Stomach (tissue), 4 donors: ENCODE measurements at regions not wholly inside any gene's neighbourhood (a gene's known extent, or its start where the extent isn't known, plus 50 kb on each side); places are given as distances from the start of the nearest gene placed in this dataset.
A peak's percentile ranks its signal among the peaks of the same experiment; 100 is the strongest.

Experiments
- CTCF ChIP-seq, 7 experiments: fragments of 450-650 bp in 4 of 7; fragments of 200-600 bp in 3 of 7; sonication (generic) in 3 of 7; IDR thresholded peaks; one replicate each; pipeline ENCODE4 v1.5.1; 2016 to 2019; ENCODE audit warnings: antibody characterized with exemption in 7 of 7, control low read depth in 2 of 7, mild to moderate bottlenecking in 1 of 7
- POLR2A ChIP-seq, 4 donors: fragments of 450-650 bp; IDR thresholded peaks; one replicate each; pipeline ENCODE4 v1.6.1; 2016; ENCODE audit warnings: antibody characterized with exemption in 4 of 4, control low read depth in 2 of 4, mild to moderate bottlenecking in 1 of 4, moderate library complexity in 1 of 4
- POLR2AphosphoS5 ChIP-seq, 3 donors: sonication (generic); formaldehyde crosslinking; IDR thresholded peaks; one replicate each; pipeline ENCODE4 v1.6.1; 2016; ENCODE audit warnings: antibody characterized with exemption in 3 of 3

DNA sequence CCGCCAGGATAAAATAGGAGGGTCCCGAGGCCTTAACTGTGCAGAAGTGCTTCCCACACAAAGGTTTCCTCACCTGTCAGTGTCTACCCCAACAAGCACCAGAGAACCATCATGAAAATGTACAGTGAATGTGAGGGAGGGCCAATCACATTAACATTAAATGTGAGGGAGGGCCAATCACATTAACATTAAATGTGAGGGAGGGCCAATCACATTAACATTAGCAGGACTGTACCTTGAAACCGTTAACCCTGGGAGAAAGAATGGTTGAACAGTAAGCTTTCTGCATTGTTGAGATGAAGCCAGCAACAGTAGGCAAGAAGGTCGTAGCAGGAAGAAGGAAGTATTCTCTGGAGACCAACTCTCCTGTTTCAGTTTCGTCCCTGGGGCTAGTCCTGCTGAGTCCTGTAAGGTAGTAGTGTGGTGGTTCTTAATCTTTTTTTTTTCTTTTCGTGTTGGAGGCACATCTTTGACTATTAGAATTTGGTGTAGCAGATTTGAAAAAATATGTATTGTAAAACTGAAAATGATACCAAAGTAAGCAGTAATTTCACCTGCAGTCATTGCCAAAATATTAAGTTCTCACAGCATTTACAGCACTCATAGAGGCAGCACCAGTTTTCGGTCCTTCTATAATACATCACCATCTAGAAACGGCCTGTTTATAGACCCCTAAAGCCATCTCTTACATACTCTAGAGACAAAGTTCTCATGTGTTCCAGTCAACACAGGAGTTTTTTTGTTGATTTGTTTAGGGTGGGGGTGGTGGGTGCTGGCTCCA lies 98.6 kb upstream of the PPP2R5A start:
- TF ChIP-seq CTCF (IDR thresholded peaks at IDR 0.05) = no peak
- TF ChIP-seq POLR2AphosphoS5 (IDR thresholded peaks at IDR 0.05) = peak in 2 of 3 donors; percentile 16 to 62
- no peak for TF ChIP-seq POLR2A (IDR thresholded peaks at IDR 0.05)
